Umbilical cord (tissue), 1 donor: ENCODE measurements at regions not wholly inside any gene's neighbourhood (a gene's known extent, or its start where the extent isn't known, plus 50 kb on each side); places are given as distances from the start of the nearest gene placed in this dataset.

Experiments used
- DNase-seq: peaks from one replicate; pipeline ENCODE4 v3.0.0-alpha.2; 2015; ENCODE audit warnings: low spot score

- no peak for DNase-seq
Measured at GRCh38 chr16:86089334-86089900, 190.5 kb downstream of the IRF8 start.

- no peak for DNase-seq
Measured at GRCh38 chr16:86089991-86090390, 191.0 kb downstream of the IRF8 start.

- DNase-seq, result no peak
Measured at GRCh38 chr16:86090461-86091170, 191.7 kb downstream of the IRF8 start.

GRCh38 chr16:86091976-86092375, 193.0 kb downstream of the IRF8 start:
- no peak for DNase-seq

DNA sequence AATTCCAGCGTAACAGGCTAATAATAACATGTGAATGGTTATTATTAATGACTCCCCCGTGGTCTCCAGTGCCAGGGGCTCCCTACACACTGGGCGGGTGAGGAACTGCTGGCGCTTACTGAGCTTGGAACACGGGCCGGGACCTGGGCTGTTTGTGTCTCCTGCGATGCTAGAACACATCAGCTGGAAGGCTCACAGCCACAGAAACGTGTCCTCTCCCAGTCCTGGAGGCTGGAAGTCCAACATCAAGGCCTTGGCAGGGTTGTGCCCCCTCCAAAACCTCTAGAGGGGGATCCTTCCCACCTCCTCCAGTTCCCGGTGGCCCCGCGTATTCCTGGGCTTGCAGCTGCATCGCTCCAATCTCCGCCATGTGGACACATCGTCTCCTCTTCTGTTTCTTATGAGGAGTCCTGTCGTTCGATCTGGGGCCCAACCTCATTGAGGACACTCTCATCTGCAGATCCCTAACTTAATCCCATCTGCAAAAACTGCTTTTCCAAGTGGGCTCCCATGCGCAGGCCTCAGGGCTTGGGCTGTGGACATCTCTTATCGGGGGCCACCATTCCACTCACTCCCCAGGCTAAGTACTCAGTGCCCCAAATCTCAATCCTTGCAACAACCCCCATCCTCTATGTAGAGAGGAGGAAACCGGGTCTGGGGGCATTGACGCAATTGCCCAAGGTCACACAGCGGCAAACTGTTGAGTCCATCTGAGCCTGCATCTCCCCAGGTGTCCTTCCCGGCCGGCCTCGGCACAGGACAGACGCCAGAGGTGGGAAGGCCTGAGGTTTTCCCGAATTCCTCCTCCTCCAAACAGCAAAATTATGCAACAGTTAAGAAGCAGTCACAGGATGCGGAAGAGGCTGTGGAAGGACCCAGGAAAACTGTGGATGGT, 193.9 kb downstream of the IRF8 start:
- DNase-seq, result no peak

DNA sequence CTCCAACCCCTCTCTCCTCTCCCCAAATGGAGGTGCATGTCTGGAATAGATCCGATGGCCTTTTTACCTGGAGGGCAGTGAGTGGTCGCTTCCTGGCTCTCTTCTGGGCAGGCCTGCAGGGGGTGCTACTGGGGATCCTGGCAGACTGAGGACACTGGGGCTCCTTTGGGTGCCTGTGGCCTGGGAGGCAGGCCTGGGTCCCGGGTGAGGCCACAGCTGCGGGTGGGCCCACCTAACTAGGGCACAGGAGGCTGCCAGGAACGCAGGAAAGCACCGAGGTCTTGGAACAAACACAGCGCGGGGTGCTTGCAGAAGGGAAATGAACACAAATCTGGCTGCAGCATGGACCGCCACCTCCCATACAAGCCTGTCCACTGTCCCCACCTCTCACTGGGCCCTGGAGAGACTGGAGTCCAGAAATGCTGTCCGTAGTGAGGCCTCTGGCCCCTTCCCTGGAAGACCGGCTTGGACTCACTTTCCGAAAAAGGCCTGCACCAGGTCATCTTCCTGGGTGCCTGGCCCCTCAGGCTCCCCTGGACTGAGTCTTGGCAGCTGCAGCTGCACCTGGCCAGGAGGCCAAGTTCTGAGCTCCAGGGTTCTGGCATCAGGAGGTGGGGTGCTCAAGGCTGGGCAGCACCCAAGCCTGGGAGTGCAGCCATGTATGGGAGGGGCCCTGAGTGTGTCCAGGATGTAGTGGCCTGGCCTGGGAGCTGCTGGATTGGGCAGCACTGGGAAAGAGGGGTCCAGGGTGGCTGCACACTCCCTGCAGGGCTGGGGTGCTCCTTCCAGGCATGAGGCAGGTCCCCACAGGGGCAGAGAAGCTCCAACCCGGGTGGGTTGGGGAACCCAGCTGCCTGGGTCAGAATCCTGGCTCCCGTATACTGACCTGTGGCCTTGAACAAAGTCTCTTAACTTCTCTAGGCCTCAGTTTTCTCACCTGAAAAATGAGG, 195.1 kb downstream of the IRF8 start:
- no peak for DNase-seq

DNA sequence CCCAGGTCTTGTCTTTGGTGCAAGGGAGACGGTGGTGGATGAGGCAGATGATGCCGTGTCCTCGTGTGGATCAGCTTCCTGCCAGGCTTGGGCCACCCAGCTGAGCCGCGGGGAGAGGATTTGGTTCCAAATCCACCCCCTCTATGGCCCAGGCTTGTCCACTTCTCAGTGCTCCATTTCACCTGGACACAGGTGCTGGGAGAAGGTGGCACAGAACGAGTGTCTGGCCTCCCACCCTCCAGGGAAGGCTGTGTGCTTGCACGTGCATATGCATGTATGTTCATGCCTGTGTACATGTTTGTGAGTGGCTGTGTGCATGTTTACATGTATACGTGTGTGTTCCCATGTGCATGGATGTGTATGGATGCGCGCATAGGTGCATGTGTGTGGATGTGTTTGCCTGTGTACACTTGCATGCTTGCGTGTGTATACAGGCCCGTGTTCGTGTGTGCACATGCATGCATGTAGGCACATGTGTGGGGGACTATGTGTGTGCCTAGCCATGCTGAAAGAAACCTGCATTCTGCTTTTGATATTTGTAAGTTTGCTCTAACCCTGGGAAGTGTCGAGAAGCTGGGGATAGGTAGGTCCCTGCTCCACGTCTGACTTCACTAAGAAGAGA, 196.3 kb downstream of the IRF8 start:
- DNase-seq, result no peak

- no peak for DNase-seq
Measured at GRCh38 chr16:86095906-86096485, 197.0 kb downstream of the IRF8 start.

DNA sequence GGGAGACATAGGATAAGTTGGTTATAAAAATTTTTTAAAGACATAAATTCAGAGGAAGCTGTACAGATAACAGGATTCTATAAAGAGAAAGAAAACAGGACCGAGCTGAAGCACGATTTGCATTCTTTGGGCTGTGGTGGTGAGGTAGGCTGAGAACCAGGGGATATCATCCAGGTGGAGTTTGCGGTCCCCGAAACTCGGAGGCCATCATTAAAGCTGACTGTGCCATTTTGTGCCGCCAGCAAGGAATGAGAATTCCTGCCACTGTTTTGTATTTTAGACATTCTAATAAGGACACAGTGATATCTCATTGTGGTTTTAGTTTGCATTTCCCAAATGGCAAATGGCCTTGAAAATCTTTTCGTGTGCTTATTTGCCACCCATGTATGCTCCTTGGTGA, 197.9 kb downstream of the IRF8 start:
- no peak for DNase-seq

- no peak for DNase-seq
Measured at GRCh38 chr16:86099326-86099725, 200.4 kb downstream of the IRF8 start.

DNA sequence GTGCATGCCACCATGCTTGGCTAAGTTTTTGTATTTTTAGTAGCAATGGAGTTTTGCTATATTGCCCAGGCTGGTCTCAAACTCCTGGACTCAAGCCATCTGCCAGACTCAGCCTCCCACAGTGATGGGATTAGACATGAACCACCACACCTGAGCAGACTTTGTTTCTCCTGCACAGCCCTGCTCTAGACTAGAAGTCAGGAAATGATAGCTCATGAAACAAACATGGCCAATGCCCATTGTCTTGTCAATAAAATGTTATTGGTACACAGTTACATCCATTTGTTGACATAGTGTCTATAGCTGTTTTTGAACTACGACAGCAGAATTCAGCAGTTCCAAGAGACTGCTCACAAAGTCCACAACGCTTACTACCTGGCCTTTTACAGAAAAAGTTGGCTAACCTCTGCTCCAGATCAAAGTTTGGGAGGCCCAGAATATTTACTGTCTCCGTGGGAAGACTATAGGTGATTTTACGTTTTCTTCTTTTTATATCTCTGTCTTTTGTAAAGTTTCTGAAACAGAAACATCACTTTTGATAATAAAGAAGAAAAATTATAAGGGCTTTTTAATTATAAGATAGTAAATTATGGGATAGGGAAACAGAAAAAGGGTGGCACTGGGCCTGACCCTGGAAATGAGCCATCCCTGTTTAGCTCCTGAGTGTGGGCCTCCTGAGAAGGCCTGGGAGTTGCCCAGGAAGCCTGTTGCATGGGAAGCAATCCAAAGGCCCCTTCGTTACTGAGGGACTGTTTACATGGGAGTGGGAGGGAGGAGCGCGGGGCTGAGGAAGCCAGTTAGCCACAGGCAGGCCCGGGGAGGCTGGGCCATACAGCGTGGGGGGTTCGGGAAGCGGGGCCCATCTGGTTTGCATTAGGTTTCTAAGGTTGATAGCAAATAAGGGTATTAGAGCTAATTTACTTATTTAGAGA, 201.5 kb downstream of the IRF8 start:
- no peak for DNase-seq

DNA sequence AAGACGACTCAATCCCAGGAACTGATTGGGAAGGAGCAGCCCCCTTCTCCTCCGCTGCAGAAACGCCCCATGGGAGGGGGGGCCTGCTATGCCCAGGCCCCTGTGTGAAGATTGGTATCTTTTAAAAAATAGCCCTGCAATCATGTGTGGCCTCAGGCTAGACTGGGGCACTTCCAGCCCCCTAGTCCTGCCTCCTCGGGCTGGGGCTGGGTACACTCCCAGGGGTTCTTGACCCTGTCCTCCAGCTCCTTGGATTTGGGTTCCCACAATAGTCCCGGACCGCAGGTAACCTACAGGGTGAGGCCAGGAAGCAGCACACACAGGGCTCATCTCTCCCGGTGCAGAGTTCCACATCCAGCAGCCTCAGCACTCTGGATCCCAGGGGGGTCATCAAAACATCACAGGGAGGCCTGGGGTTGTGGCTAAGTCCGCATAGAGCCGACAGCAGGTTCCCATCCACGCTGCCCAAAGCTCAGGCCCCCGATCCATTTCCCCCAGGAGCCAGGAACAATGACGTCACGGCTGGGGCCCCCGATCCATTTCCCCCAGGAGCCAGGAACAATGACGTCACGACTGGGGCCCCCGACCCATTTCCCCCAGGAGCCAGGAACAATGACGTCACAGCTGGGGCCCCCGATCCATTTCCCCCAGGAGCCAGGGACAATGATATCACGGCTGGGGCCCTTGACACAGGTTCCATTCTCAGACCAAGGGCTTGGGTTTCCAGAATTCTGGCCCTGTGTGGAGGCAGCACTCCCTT, 202.4 kb downstream of the IRF8 start:
- no peak for DNase-seq

- DNase-seq, result no peak
Measured at GRCh38 chr16:86101897-86102157, 202.9 kb downstream of the IRF8 start.

DNA sequence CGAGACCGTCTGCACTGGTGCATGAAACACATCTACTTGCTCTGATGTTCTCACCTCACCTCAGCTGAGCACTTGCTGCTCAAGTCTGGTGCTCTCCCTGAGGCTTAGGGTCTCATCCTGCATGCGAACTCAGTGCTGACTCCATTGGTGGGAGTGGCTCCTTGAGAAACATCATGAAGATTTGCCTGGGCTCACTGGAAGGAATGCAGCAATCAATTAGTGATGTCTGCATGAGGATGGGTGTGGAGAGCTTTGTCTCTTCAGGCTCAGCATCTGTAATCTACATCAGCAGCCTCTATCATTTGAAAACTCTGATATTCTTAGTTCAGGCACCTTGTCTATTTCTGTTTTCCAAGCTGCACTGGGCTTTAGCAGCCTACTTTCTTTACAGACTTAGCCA, 204.4 kb downstream of the IRF8 start:
- no peak for DNase-seq

DNA sequence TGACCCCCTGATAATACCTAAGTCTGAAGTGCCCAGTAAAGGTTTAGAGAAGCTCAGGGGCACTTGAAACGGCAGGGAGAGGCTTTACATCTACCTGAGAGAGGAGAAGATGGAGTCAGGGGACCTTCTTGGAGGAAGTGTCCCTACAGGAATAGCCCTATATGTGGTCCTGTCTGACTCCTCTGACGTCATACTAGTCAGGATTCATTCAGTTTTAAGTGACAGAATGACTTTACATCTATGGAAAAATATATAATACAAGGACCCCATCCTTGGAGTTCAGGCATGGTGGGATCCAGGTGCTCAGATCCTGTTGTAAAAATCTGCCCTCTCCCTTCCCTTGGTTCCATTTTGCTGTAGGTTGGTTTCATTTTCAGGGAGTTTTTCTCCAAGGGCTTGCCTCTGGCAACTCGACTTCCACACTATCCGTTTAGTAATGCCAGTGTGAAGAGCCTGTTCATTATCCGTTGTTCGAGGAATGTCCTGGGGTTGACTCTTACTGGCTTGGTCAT, 205.6 kb downstream of the IRF8 start:
- no peak for DNase-seq

DNA sequence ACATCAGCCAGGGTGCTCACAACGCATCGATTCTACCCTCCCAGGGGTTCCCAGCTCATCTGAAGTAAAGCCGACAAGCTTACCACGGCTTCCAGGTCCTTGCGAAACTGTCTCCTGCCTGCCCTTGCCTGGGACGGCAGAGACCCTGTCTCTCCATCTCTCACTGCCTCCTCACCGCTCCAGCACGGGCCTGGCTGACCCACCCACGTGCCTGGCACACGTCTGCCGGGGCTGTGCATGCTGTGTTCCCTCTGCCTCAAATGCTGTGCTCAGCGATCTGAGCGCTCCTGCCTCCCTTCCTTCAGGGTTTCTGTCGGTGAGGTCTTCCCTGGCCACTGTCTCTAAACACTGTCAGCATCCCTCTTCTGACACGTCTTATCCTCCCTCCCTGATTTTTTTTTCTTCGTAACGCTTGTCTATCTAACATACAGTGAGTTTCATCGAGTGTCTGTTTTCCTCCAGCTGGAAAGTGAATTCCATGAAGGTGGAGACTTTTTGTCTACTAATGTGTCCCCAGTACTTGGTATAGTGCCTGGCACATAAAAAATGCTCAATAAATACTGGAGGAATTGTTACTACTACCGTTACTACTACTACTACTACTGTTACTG, 208.4 kb downstream of the IRF8 start:
- no peak for DNase-seq

DNA sequence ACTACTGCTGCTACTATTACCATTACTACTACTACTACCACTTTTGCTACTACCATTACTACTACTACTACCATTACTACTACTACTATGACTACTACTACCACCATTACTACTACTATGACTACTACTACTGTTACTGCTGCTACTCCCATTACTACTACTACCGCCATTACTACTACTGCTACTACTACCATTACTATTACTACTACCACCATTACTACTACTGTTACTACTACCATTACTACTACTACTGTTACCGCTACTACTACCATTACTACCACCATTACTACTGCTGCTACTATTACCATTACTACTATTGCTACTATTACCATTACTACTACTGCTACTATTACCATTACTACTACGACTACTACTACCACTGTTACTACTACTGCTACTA, 209.1 kb downstream of the IRF8 start:
- DNase-seq, result no peak

DNA sequence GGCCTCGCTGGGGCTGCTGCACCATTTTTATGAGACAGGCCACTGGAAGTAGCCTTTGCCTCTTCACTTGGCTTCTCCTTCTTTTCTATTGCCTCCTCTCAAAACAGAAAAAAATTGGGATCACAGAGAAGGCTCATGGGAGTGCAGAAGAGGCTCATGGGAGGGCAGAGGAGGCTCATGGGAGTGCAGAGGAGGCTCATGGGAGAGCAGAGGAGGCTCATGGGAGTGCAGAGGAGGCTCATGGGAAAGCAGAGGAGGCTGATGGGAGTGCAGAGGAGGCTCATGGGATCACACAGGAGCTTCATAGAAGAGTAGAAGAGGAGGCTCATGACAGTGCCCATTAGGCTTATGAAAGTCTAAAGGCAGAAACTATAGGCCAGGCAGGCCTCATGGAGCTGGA, 211.2 kb downstream of the IRF8 start:
- no peak for DNase-seq

DNA sequence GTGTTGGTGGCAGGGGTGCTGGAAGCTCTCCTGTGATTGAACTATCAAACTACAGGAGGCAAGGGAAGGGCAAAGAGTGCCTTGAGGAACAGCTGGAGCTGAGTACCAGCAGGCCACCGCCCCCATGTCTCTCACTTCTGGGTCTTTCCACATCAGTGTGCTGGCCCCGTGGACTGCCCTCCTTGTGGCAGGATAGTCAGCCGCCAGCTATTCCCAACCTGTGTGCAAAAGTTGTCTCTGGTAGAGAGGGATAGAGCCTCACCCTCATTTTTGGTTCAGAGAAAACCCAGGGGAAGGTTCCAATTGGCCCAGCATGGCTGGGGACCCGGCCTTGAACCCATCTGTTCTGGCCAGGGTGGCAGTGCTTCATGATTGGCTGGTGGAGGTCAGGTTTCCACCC, 211.8 kb downstream of the IRF8 start:
- DNase-seq, result no peak
